ENCODE measurements at regions not wholly inside any gene's neighbourhood (a gene's known extent, or its start where the extent isn't known, plus 50 kb on each side); places are given as distances from the start of the nearest gene placed in this dataset.

GRCh38 chr2:55973673-55974072, 50.1 kb upstream of the EFEMP1 start:
- Histone ChIP-seq H3K9ac (ENCODE audit: low read depth, low read length) (no peak overlapping the region), H3K4me3 (ENCODE audit: low read length) (no peak overlapping the region), H3K4me2 (ENCODE audit: low read length) (no peak overlapping the region), H3K4me1 (ENCODE audit: control insufficient read depth, insufficient read depth, low read length) (no peaks in the 10 kb centered on the region), H3K36me3 (ENCODE audit: insufficient read depth, low read length) (no peaks in the 10 kb centered on the region), H3K27me3 (ENCODE audit: control insufficient read depth, insufficient read depth, low read length) (no peaks in the 10 kb centered on the region), H3K9me3 (replicated peaks; ENCODE audit: low read length) (no peaks in the 10 kb centered on the region)

DNA sequence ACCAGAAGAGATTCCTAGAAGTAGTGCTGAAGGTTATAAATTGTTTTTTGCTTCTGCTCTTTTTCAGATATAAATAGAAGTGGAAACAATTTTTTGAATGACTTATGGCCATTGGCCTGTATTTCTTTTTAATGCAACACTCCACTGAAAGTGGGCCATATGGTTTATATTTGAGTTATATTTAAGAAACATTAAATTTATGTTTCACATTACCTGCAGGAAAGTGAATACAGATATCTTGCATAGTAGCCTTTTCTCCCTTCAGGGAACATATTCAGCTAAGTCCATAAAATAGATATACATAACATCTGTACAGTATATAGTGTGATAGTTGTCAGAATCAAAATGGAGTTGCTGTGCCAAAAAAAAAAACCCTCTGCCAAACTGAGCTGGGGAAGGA, 53.1 kb upstream of the EFEMP1 start:
- Histone ChIP-seq H3K4me1 (ENCODE audit: control insufficient read depth, insufficient read depth, low read length) (no peaks in the 10 kb centered on the region), H3K27me3 (ENCODE audit: control insufficient read depth, insufficient read depth, low read length) (no peaks in the 10 kb centered on the region), H3K4me3 (ENCODE audit: low read length) (no peak overlapping the region), H3K9ac (ENCODE audit: low read depth, low read length) (no peak overlapping the region), H3K36me3 (ENCODE audit: insufficient read depth, low read length) (no peaks in the 10 kb centered on the region), H3K9me3 (replicated peaks; ENCODE audit: low read length) (no peaks in the 10 kb centered on the region), H3K4me2 (ENCODE audit: low read length) (no peak overlapping the region)

DNA sequence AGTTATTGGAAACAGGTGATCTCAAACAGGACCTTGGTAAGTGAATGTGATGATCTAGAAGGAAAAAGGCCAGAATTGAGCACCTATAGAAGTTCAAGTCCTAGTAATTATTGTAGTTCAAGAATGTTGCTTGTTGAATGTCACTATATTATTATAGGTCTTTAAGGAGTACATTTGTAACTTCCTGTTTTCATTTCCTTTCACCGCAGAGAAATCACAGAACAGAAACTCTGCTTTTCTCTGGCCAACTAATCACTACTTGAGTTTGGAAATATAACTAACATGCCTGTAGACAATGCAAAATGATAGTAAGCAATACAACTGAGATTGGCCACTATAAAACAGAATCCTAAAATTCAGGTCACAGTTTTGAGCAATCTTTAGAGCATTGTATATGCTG, 61.8 kb upstream of the EFEMP1 start:
- Histone ChIP-seq H3K9ac (ENCODE audit: low read depth, low read length) (no peak overlapping the region), H3K4me1 (ENCODE audit: control insufficient read depth, insufficient read depth, low read length) (peaks cover 24% of the 10 kb centered on the region), H3K4me3 (ENCODE audit: low read length) (no peak overlapping the region), H3K4me2 (ENCODE audit: low read length) (no peak overlapping the region), H3K36me3 (ENCODE audit: insufficient read depth, low read length) (no peaks in the 10 kb centered on the region), H3K27me3 (ENCODE audit: control insufficient read depth, insufficient read depth, low read length) (no peaks in the 10 kb centered on the region), H3K9me3 (replicated peaks; ENCODE audit: low read length) (no peaks in the 10 kb centered on the region)

DNA sequence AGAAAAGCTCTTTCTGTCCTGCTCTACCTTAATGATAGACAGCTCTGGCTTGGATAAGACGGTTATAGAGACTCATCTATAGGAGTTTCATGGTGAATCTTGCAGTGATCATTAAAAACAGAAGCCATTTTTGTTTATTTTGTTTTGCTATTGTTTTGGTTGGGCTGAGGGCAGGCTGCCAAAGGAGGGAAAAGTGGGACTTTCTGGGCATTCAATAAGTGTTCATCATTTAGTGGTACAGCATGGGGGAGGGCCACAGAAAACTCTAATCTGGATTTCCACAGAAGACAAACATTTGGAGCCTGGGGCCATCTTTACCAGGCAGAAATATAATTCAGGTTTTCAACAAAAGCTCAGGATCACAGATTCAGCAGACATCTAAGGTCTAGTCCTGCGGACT, 62.4 kb upstream of the EFEMP1 start:
- Histone ChIP-seq H3K9ac (ENCODE audit: low read depth, low read length) (no peak overlapping the region), H3K27me3 (ENCODE audit: control insufficient read depth, insufficient read depth, low read length) (no peaks in the 10 kb centered on the region)

GRCh38 chr2:55986700-55987440, 63.3 kb upstream of the EFEMP1 start:
- Histone ChIP-seq H3K4me2 (ENCODE audit: low read length) (no peak overlapping the region), H3K4me1 (ENCODE audit: control insufficient read depth, insufficient read depth, low read length) (peaks cover 30% of the 10 kb centered on the region), H3K27me3 (ENCODE audit: control insufficient read depth, insufficient read depth, low read length) (no peaks in the 10 kb centered on the region), H3K9me3 (replicated peaks; ENCODE audit: low read length) (no peaks in the 10 kb centered on the region), H3K36me3 (ENCODE audit: insufficient read depth, low read length) (no peaks in the 10 kb centered on the region), H3K9ac (ENCODE audit: low read depth, low read length) (no peak overlapping the region), H3K4me3 (ENCODE audit: low read length) (no peak overlapping the region)

More for the DNA sequence above, 62.4 kb upstream of the EFEMP1 start:
- no peak overlapping the region for H3K4me2 ChIP-seq (ENCODE audit: low read length)
- no peaks in the 10 kb centered on the region for H3K9me3 ChIP-seq (replicated peaks; ENCODE audit: low read length)
- H3K4me3 ChIP-seq (ENCODE audit: low read length) = no peak overlapping the region
- no peaks in the 10 kb centered on the region for H3K36me3 ChIP-seq (ENCODE audit: insufficient read depth, low read length)
- H3K4me1 ChIP-seq (ENCODE audit: control insufficient read depth, insufficient read depth, low read length) = peaks cover 24% of the 10 kb centered on the region

- Histone ChIP-seq H3K9ac (ENCODE audit: low read depth, low read length) (no peak overlapping the region), H3K9me3 (replicated peaks; ENCODE audit: low read length) (no peaks in the 10 kb centered on the region), H3K27me3 (ENCODE audit: control insufficient read depth, insufficient read depth, low read length) (no peaks in the 10 kb centered on the region), H3K4me1 (ENCODE audit: control insufficient read depth, insufficient read depth, low read length) (peaks cover 52% of the 10 kb centered on the region), H3K4me3 (ENCODE audit: low read length) (no peak overlapping the region), H3K4me2 (ENCODE audit: low read length) (no peak overlapping the region), H3K36me3 (ENCODE audit: insufficient read depth, low read length) (no peaks in the 10 kb centered on the region)
Observed at GRCh38 chr2:55989405-55989804, 65.8 kb upstream of the EFEMP1 start.

DNA sequence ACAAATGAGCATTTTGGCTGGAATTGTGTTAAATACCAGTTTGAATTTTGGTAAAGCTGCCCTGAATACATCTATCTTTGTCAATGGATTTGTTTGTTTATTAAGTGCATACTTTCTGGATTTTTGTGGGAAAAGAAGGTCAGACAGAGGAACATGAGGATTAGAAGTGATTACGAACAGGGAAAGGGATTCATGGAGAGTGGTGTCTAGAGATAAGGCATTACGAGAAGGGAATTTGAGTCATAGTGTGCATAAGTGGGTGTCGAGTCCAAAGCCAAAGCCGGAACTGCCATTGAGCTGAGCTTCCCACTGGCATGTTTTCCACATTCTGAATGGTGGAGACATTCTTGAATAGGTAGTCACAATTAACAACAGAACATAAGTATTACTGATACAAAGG, 68.9 kb upstream of the EFEMP1 start:
- Histone ChIP-seq H3K4me1 (ENCODE audit: control insufficient read depth, insufficient read depth, low read length) (peaks cover 40% of the 10 kb centered on the region), H3K9ac (ENCODE audit: low read depth, low read length) (peak overlapping the region; percentile 55), H3K36me3 (ENCODE audit: insufficient read depth, low read length) (no peaks in the 10 kb centered on the region), H3K27me3 (ENCODE audit: control insufficient read depth, insufficient read depth, low read length) (no peaks in the 10 kb centered on the region), H3K9me3 (replicated peaks; ENCODE audit: low read length) (no peaks in the 10 kb centered on the region), H3K4me3 (ENCODE audit: low read length) (no peak overlapping the region), H3K4me2 (ENCODE audit: low read length) (peak overlapping the region; percentile 60)

DNA sequence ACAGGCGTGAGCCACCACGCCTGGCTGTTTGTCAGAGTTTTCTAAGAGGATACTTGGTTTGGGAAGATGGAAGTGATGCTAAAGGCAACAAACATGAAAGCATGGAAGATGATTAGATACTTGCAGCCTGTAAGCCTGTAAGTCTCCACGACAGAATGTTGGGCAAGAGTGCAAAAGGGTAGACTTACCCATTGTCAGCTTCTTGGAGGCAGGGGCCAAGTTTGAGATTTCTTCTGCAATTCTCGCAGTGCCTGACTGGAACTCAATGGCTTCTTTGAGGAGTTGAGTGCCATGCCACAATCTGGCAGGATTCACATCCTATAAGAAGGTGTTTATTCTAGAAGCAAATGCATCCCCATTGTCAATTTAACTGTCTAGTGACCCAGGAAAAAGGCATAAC, 70.1 kb upstream of the EFEMP1 start:
- no peaks in the 10 kb centered on the region for H3K36me3 ChIP-seq (ENCODE audit: insufficient read depth, low read length)
- no peak overlapping the region for H3K9ac ChIP-seq (ENCODE audit: low read depth, low read length)
- H3K4me3 ChIP-seq (ENCODE audit: low read length) = no peak overlapping the region
- H3K4me2 ChIP-seq (ENCODE audit: low read length) = no peak overlapping the region
- H3K27me3 ChIP-seq (ENCODE audit: control insufficient read depth, insufficient read depth, low read length) = no peaks in the 10 kb centered on the region
- no peaks in the 10 kb centered on the region for H3K9me3 ChIP-seq (replicated peaks; ENCODE audit: low read length)
- peaks cover 43% of the 10 kb centered on the region for H3K4me1 ChIP-seq (ENCODE audit: control insufficient read depth, insufficient read depth, low read length)

DNA sequence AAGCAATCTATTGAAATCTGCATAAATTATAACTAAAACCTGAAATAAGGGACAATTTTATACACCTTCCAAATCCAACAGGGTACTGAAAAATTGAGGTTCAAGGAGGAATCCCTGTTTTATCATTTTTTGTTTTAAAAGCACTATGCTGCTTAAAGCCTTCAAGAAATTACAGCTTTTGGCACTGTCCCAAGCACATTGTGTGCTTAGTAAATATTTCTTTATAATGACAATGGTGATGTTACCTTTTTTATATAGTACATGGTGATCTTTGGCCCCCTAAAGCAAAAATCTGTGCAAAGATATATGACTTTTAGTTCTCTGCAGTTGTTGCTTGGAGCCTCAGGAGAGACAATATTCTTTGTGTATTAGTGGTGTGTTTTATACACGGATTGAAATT, 71.6 kb upstream of the EFEMP1 start:
- H3K4me1 ChIP-seq (ENCODE audit: control insufficient read depth, insufficient read depth, low read length) = peaks cover 50% of the 10 kb centered on the region
- no peak overlapping the region for H3K9ac ChIP-seq (ENCODE audit: low read depth, low read length)
- H3K4me3 ChIP-seq (ENCODE audit: low read length) = no peak overlapping the region
- no peak overlapping the region for H3K4me2 ChIP-seq (ENCODE audit: low read length)
- no peaks in the 10 kb centered on the region for H3K9me3 ChIP-seq (replicated peaks; ENCODE audit: low read length)
- no peaks in the 10 kb centered on the region for H3K27me3 ChIP-seq (ENCODE audit: control insufficient read depth, insufficient read depth, low read length)
- no peaks in the 10 kb centered on the region for H3K36me3 ChIP-seq (ENCODE audit: insufficient read depth, low read length)

GRCh38 chr2:55995902-55996301, 72.3 kb upstream of the EFEMP1 start:
- peaks cover 50% of the 10 kb centered on the region for H3K4me1 ChIP-seq (ENCODE audit: control insufficient read depth, insufficient read depth, low read length)
- H3K36me3 ChIP-seq (ENCODE audit: insufficient read depth, low read length) = no peaks in the 10 kb centered on the region
- H3K9ac ChIP-seq (ENCODE audit: low read depth, low read length) = no peak overlapping the region
- no peaks in the 10 kb centered on the region for H3K27me3 ChIP-seq (ENCODE audit: control insufficient read depth, insufficient read depth, low read length)
- H3K4me2 ChIP-seq (ENCODE audit: low read length) = no peak overlapping the region
- no peak overlapping the region for H3K4me3 ChIP-seq (ENCODE audit: low read length)
- H3K9me3 ChIP-seq (replicated peaks; ENCODE audit: low read length) = no peaks in the 10 kb centered on the region

DNA sequence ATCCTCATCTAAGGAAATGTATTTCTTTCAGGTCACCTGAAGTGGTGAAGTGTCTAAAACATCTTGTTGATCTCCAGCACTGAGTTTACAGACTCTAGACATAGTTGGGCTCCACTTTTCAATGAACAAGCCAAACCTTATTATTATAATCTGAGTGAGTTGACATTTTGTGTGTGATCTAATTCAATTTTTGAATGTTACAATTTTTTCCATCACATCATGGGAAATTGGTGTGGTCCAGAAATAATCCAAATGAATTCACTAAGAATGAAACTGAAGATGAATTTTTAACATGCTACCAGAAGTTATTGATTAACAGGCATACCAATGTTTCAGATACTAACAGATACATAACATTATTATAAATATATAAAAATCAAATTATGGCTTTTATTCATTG, 75.6 kb upstream of the EFEMP1 start:
- no peaks in the 10 kb centered on the region for H3K36me3 ChIP-seq (ENCODE audit: insufficient read depth, low read length)
- no peaks in the 10 kb centered on the region for H3K27me3 ChIP-seq (ENCODE audit: control insufficient read depth, insufficient read depth, low read length)
- H3K4me1 ChIP-seq (ENCODE audit: control insufficient read depth, insufficient read depth, low read length) = peaks cover 23% of the 10 kb centered on the region
- H3K4me2 ChIP-seq (ENCODE audit: low read length) = no peak overlapping the region
- no peak overlapping the region for H3K4me3 ChIP-seq (ENCODE audit: low read length)
- no peak overlapping the region for H3K9ac ChIP-seq (ENCODE audit: low read depth, low read length)
- no peaks in the 10 kb centered on the region for H3K9me3 ChIP-seq (replicated peaks; ENCODE audit: low read length)

DNA sequence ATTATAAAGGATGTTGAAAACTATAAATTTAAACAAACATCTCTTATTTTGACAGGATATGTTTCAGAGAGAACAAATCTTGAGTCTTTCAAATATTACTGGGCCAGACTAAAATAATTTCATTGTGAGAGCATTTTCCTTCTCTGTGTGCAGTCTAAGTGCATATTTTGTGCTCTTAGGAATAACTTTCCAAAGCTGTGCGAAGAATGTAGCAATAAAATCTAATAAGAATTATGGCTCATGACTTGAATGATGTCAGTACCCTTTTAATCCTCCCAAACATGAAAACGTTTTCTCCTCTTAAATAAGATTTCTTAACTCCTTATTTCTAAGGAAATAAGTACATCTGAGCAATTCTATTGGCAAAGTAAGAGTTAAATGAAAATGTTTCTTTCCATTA, 76.2 kb upstream of the EFEMP1 start:
- no peaks in the 10 kb centered on the region for H3K9me3 ChIP-seq (replicated peaks; ENCODE audit: low read length)
- no peak overlapping the region for H3K9ac ChIP-seq (ENCODE audit: low read depth, low read length)
- no peaks in the 10 kb centered on the region for H3K27me3 ChIP-seq (ENCODE audit: control insufficient read depth, insufficient read depth, low read length)
- no peak overlapping the region for H3K4me2 ChIP-seq (ENCODE audit: low read length)
- no peaks in the 10 kb centered on the region for H3K36me3 ChIP-seq (ENCODE audit: insufficient read depth, low read length)
- no peak overlapping the region for H3K4me3 ChIP-seq (ENCODE audit: low read length)
- peaks cover 17% of the 10 kb centered on the region for H3K4me1 ChIP-seq (ENCODE audit: control insufficient read depth, insufficient read depth, low read length)
